Smooth muscle cell (in vitro differentiated cells): ENCODE measurements at regions not wholly inside any gene's neighbourhood (a gene's known extent, or its start where the extent isn't known, plus 50 kb on each side); places are given as distances from the start of the nearest gene placed in this dataset.

Experiments
- DNase-seq: peaks from one replicate; lab custom pipeline; 2025; ENCODE audit not compliant: unreplicated experiment; lab: John Stamatoyannopoulos, UW
- H2AFZ ChIP-seq: fragments of 200-600 bp; sonication (generic); 2 replicates; pipeline ENCODE4 v1.6.0; 2016; ENCODE audit warnings: antibody characterized with exemption, low read depth, mild to moderate bottlenecking
- H3F3A ChIP-seq: fragments of 200-600 bp; sonication (generic); 2 replicates; pipeline ENCODE4 v1.6.0; 2017; ENCODE audit warnings: antibody characterized with exemption, low read depth
- H3K27ac ChIP-seq: fragments of 200-600 bp; sonication (generic); 2 replicates; pipeline ENCODE4 v1.5.1; 2016; ENCODE audit warnings: low read depth, mild to moderate bottlenecking
- H3K27me3 ChIP-seq: fragments of 200-600 bp; sonication (generic); 2 replicates; pipeline ENCODE4 v1.6.1; 2016; ENCODE audit warnings: low read depth, mild to moderate bottlenecking
- H3K36me3 ChIP-seq: fragments of 200-600 bp; sonication (generic); 2 replicates; pipeline ENCODE4 v1.5.1; 2016; ENCODE audit warnings: low read depth
- H3K4me1 ChIP-seq: fragments of 200-600 bp; sonication (generic); 2 replicates; pipeline ENCODE4 v1.5.1; 2016; ENCODE audit warnings: low read depth
- H3K4me2 ChIP-seq: fragments of 200-600 bp; sonication (generic); 2 replicates; pipeline ENCODE4 v1.6.0; 2016; ENCODE audit warnings: mild to moderate bottlenecking
- H3K4me3 ChIP-seq: fragments of 200-600 bp; sonication (generic); 2 replicates; pipeline ENCODE4 v1.5.1; 2016; ENCODE audit warnings: mild to moderate bottlenecking
- H3K79me2 ChIP-seq: fragments of 200-600 bp; sonication (generic); 2 replicates; pipeline ENCODE4 v1.6.0; 2016; ENCODE audit warnings: low read depth, mild to moderate bottlenecking
- H3K9ac ChIP-seq: fragments of 200-600 bp; sonication (generic); 2 replicates; pipeline ENCODE4 v1.6.0; 2016; ENCODE audit warnings: low read depth
- H3K9me3 ChIP-seq: fragments of 200-600 bp; sonication (generic); replicated peaks from 2 replicates; pipeline ENCODE4 v1.5.1; 2016; ENCODE audit warnings: low read depth
- H4K20me1 ChIP-seq: fragments of 200-600 bp; sonication (generic); 2 replicates; pipeline ENCODE4 v1.6.0; 2016; ENCODE audit warnings: low read depth
- WGBS: methylation state at CpG from one replicate; pipeline ENCODE4 v1.1.7; 2016; ENCODE audit warnings: low lambda C conversion rate; 5-methylcytosine and 5-hydroxymethylcytosine counted together
- TF ChIP-seq, protein P1 (sequence below): fragments of 200-600 bp; sonication (generic); IDR thresholded peaks from 2 replicates; pipeline ENCODE4 v1.5.1; 2017; ENCODE audit warnings: borderline replicate concordance, mild to moderate bottlenecking, antibody characterized with exemption; ENCODE audit not compliant: insufficient read depth, poor library complexity, severe bottlenecking

DNA sequence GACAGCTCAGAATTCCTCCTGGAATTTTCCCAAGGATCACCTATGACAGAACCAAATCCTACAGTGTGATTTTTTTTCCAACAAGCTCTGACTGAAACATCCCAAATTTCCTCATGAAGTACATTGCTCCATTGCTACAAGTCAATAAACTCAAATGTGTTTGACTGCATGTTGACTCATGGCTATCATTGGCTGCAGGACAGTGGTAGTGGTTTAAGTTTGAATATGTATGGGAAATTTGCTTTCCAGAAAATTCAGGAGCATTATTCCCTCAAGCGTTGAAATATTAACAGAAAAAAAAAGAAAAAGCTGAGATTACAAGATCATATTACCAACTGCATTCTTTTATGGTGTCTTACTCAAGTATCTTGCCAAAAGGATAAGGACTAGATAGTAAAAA, 402.8 kb upstream of the DSEL start:
- Histone ChIP-seq H3K79me2 (no peaks in the 10 kb centered on the region), H3K4me3 (no peak overlapping the region), H3K4me2 (no peak overlapping the region), H3K36me3 (no peaks in the 10 kb centered on the region), H3K4me1 (no peaks in the 10 kb centered on the region), H4K20me1 (no peaks in the 10 kb centered on the region), H3K9ac (no peak overlapping the region), H3F3A (no peaks in the 10 kb centered on the region), H2AFZ (no peak overlapping the region), H3K9me3 (no peaks in the 10 kb centered on the region), H3K27ac (no peak overlapping the region), H3K27me3 (no peaks in the 10 kb centered on the region)
- 100% methylated on average over 1 of the region's 1 CpG for WGBS
- DNase-seq = no peak
- TF ChIP-seq, protein P1, sequence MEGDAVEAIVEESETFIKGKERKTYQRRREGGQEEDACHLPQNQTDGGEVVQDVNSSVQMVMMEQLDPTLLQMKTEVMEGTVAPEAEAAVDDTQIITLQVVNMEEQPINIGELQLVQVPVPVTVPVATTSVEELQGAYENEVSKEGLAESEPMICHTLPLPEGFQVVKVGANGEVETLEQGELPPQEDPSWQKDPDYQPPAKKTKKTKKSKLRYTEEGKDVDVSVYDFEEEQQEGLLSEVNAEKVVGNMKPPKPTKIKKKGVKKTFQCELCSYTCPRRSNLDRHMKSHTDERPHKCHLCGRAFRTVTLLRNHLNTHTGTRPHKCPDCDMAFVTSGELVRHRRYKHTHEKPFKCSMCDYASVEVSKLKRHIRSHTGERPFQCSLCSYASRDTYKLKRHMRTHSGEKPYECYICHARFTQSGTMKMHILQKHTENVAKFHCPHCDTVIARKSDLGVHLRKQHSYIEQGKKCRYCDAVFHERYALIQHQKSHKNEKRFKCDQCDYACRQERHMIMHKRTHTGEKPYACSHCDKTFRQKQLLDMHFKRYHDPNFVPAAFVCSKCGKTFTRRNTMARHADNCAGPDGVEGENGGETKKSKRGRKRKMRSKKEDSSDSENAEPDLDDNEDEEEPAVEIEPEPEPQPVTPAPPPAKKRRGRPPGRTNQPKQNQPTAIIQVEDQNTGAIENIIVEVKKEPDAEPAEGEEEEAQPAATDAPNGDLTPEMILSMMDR = no peak

GRCh38 chr18:67916097-67916496, 399.6 kb upstream of the DSEL start:
- WGBS = 92% methylated on average over 7 of the region's 7 CpGs
- H2AFZ ChIP-seq = no peak overlapping the region
- H3K79me2 ChIP-seq = no peaks in the 10 kb centered on the region
- H3K9me3 ChIP-seq = no peaks in the 10 kb centered on the region
- H3K27ac ChIP-seq = no peak overlapping the region
- H3K4me1 ChIP-seq = no peaks in the 10 kb centered on the region
- no peak overlapping the region for H3K9ac ChIP-seq
- no peak overlapping the region for H3K4me3 ChIP-seq
- H3K36me3 ChIP-seq = no peaks in the 10 kb centered on the region
- no peak overlapping the region for H3K4me2 ChIP-seq
- no peaks in the 10 kb centered on the region for H3F3A ChIP-seq
- H3K27me3 ChIP-seq = no peaks in the 10 kb centered on the region
- DNase-seq = no peak
- TF ChIP-seq, protein P1 = no peak
- no peaks in the 10 kb centered on the region for H4K20me1 ChIP-seq

DNA sequence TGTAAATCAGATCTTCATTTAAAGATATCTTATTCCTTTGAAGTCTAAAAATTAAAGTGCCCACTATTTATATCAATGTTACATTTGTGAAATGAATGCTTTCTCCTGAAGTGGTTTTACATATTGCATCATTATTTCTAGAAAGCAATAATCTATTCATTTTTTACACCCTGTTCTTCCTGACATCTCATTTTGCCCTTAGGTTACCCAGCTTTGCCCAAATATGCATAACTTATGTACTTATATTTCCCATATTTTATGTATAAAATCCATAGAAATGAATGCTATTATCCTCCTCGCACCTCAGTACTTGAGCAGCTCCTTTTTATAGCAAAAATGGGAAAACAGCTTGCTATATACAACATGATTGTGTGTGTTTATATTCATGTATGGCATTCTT, 396.5 kb upstream of the DSEL start:
- no peak overlapping the region for H3K9ac ChIP-seq
- DNase-seq = no peak
- WGBS = 87% methylated on average over 1 of the region's 1 CpG

DNA sequence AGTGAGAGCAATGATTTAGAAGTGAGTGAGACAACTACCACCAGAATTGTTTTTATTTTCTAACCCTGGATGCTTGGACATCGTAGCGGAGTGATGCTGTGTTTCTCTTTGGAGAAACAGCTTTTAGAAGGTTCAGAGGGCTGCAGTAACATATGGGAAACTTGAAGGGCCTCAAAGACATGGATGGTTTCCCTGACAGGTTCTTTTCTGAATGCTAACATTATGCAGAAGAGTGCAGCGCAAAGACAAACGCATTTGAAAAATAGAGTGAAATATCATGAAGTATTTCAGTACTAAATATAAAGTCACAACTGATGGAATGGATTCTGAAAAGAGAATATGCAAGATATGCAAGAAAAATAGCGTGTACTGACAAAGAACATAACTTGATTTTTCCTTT, 385.1 kb upstream of the DSEL start:
- no peaks in the 10 kb centered on the region for H3K36me3 ChIP-seq
- no peak for DNase-seq
- no peak overlapping the region for H3K9ac ChIP-seq
- no peak overlapping the region for H2AFZ ChIP-seq
- no peaks in the 10 kb centered on the region for H4K20me1 ChIP-seq
- H3K9me3 ChIP-seq = no peaks in the 10 kb centered on the region
- TF ChIP-seq, protein P1 = no peak
- no peaks in the 10 kb centered on the region for H3K79me2 ChIP-seq
- H3K4me3 ChIP-seq = no peak overlapping the region
- H3K27me3 ChIP-seq = no peaks in the 10 kb centered on the region
- H3F3A ChIP-seq = no peaks in the 10 kb centered on the region
- WGBS = 94% methylated on average over 5 of the region's 5 CpGs
- no peaks in the 10 kb centered on the region for H3K4me1 ChIP-seq
- no peak overlapping the region for H3K27ac ChIP-seq
- H3K4me2 ChIP-seq = no peak overlapping the region

More for the DNA sequence above, 396.5 kb upstream of the DSEL start:
- H4K20me1 ChIP-seq = no peaks in the 10 kb centered on the region
- TF ChIP-seq, protein P1 = no peak
- no peaks in the 10 kb centered on the region for H3K79me2 ChIP-seq
- H3K27me3 ChIP-seq = no peaks in the 10 kb centered on the region
- no peaks in the 10 kb centered on the region for H3K36me3 ChIP-seq
- H3F3A ChIP-seq = no peaks in the 10 kb centered on the region
- H3K4me3 ChIP-seq = no peak overlapping the region
- no peaks in the 10 kb centered on the region for H3K9me3 ChIP-seq
- no peak overlapping the region for H2AFZ ChIP-seq
- H3K27ac ChIP-seq = no peak overlapping the region
- no peaks in the 10 kb centered on the region for H3K4me1 ChIP-seq
- H3K4me2 ChIP-seq = no peak overlapping the region
